ENCODE measurements at regions not wholly inside any gene's neighbourhood (a gene's known extent, or its start where the extent isn't known, plus 50 kb on each side); places are given as distances from the start of the nearest gene placed in this dataset.

DNA sequence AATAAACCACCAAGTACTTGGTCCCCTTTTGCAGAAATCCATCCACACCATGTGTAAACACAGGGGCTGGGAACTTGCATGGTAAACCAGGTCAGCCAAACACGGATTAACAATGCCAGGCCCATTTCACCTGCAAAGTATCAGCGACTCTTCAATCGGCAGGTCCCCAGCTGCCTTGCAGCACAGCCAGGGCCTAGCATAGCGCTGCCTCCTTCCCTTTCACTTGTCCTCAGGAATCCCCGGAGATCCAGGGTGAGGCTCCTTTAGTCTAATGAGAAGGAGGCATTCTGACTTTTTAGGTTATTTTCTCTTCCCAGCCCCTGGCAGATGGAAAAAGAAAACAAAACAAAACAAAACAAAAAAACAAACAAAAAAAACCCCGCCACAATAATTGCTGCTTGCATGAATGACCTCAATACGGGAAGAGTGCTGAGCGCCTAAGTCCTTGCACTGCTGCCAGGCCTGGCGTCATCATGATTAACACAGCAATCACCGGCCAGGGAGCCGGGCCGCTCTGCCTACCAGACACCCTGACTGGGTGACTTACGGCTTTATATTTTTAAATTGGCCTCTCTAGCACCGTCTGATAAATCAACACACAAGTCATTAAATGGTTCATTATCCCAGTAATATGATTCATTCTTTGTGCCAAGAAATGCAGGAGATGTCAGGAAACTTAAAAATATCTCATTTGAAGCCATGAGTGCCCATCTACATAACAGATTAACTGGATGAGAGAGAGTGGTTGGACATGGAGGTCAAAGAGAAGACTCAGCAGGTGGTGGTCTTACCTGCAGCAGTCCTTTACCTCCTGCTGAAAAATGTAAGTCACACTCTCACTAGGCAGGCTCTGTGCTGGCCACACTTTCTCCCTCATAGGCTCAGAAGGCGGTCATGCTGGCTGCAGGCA, 692.7 kb downstream of the UQCRFS1 start:
- TF ChIP-seq, protein P1, sequence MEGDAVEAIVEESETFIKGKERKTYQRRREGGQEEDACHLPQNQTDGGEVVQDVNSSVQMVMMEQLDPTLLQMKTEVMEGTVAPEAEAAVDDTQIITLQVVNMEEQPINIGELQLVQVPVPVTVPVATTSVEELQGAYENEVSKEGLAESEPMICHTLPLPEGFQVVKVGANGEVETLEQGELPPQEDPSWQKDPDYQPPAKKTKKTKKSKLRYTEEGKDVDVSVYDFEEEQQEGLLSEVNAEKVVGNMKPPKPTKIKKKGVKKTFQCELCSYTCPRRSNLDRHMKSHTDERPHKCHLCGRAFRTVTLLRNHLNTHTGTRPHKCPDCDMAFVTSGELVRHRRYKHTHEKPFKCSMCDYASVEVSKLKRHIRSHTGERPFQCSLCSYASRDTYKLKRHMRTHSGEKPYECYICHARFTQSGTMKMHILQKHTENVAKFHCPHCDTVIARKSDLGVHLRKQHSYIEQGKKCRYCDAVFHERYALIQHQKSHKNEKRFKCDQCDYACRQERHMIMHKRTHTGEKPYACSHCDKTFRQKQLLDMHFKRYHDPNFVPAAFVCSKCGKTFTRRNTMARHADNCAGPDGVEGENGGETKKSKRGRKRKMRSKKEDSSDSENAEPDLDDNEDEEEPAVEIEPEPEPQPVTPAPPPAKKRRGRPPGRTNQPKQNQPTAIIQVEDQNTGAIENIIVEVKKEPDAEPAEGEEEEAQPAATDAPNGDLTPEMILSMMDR (conservative IDR thresholded peaks at IDR 0.05): no peak
- no peak for TF ChIP-seq EZH2 (IDR thresholded peaks at IDR 0.05; ENCODE audit: low read depth)

Data from PC-9 (cell line).